ENCODE measurements at regions not wholly inside any gene's neighbourhood (a gene's known extent, or its start where the extent isn't known, plus 50 kb on each side); places are given as distances from the start of the nearest gene placed in this dataset.

DNA sequence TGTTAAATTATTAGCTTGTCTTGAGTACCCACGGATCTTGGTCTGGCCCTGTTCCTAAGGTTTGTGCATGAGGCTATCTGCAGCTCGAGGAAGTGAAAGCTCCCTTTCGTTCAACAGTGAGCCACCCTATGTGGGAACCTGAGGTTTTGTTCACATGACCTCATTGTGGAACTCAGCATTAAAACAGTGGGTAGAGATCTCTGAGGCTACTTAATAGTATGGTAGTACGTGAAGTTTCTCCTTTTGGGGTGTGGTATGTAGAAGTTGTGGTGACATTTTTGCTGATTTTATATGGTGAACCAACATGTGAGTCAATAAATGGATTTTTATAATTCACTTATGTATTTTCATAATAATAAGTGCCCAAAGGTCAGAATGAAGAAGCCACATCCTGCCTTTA is 252.7 kb upstream of the FERD3L start:
- CTCF ChIA-PET = no interaction called here
- Mint-ChIP-seq H3K9me3 (no peaks in the 10 kb centered on the region), H3K27ac (no peak overlapping the region), H3K27me3 (no peaks in the 10 kb centered on the region), H3K4me3 (no peak overlapping the region), H3K36me3 (ENCODE audit: low read depth) (no peaks in the 10 kb centered on the region), H3K4me1 (no peaks in the 10 kb centered on the region)
- no peak for ATAC-seq (ENCODE audit: low read depth)
- intact Hi-C loops (cut with micrococcal nuclease) = no loop called here
- TF ChIP-seq, protein P1, sequence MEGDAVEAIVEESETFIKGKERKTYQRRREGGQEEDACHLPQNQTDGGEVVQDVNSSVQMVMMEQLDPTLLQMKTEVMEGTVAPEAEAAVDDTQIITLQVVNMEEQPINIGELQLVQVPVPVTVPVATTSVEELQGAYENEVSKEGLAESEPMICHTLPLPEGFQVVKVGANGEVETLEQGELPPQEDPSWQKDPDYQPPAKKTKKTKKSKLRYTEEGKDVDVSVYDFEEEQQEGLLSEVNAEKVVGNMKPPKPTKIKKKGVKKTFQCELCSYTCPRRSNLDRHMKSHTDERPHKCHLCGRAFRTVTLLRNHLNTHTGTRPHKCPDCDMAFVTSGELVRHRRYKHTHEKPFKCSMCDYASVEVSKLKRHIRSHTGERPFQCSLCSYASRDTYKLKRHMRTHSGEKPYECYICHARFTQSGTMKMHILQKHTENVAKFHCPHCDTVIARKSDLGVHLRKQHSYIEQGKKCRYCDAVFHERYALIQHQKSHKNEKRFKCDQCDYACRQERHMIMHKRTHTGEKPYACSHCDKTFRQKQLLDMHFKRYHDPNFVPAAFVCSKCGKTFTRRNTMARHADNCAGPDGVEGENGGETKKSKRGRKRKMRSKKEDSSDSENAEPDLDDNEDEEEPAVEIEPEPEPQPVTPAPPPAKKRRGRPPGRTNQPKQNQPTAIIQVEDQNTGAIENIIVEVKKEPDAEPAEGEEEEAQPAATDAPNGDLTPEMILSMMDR (IDR thresholded peaks at IDR 0.05) = no peak
- POLR2A ChIA-PET = no interaction called here
- no peak for DNase-seq

DNA sequence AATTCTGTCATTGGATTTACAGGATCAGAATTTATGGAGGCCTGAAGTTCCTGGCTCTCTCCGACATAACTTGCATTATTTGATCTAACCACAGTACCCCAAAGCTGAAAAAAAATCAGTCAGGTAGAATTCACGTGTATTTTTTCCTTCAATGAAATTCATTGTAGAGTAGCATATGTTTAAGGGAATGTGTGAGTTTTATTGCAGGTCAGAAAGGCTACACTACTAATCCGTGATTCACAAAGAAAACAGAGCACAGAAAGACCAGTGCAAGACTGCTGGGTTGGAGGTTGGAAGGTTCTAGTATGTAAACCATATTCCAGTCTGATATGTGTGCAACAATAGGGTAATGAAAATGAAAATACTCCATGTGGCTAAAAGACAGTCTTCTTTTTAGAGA is 247.0 kb upstream of the FERD3L start:
- no peak overlapping the region for H3K4me3 Mint-ChIP-seq
- CTCF ChIA-PET = no interaction called here
- ATAC-seq (ENCODE audit: low read depth) (no peak), DNase-seq (no peak)
- POLR2A ChIA-PET = no interaction called here
- peaks cover 3% of the 10 kb centered on the region for H3K9me3 Mint-ChIP-seq
- TF ChIP-seq, protein P1 (IDR thresholded peaks at IDR 0.05) = no peak
- no peaks in the 10 kb centered on the region for H3K4me1 Mint-ChIP-seq
- no peaks in the 10 kb centered on the region for H3K36me3 Mint-ChIP-seq (ENCODE audit: low read depth)
- no peaks in the 10 kb centered on the region for H3K27me3 Mint-ChIP-seq
- intact Hi-C loops (cut with micrococcal nuclease) = no loop called here
- no peak overlapping the region for H3K27ac Mint-ChIP-seq

DNA sequence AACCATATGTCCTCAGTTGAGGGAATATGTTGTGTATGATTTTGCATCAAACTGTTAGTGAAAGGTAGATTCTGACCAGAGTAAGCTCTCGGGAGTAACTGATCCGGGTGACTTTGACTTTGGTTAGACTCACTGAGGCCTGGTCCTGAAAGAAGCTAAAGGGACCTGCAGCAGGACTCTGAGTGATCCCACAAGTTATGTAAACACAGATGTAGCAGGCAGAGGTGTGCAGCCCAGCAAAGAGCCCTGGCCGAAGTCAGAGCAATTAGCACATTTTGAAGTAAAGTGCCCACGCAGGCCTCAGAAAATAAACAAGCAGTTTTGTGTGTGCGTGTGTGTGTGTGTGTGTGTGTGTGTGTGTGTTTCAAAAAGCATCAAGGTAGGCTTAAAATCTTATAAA is 245.6 kb upstream of the FERD3L start:
- Mint-ChIP-seq H3K27me3 (no peaks in the 10 kb centered on the region), H3K9me3 (peaks cover 3% of the 10 kb centered on the region), H3K4me1 (no peaks in the 10 kb centered on the region), H3K27ac (no peak overlapping the region), H3K36me3 (ENCODE audit: low read depth) (no peaks in the 10 kb centered on the region), H3K4me3 (no peak overlapping the region)
- no peak for DNase-seq
- intact Hi-C loops (cut with micrococcal nuclease) = no loop called here
- ATAC-seq (ENCODE audit: low read depth) = no peak
- CTCF ChIA-PET = no interaction called here
- TF ChIP-seq, protein P1 (IDR thresholded peaks at IDR 0.05) = no peak
- POLR2A ChIA-PET = no interaction called here

DNA sequence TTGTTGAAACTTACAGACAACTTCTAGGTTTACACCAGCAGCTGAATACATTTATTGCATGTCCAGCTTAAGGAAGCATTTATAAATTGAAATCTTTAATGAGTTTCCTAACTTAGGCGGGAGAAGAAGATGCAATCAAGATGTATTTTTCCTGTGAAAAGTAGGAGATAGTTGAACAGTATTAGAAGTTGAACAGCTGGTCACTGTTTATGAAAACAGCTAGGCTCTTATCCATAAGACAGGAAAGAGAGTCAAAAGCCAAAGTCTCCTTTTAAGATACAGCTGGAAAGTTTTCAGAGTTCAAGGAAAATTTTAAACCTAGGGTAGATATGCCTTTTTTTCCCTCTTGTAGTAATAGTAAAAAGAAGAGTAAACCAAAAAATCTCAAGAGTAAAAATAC is 236.1 kb upstream of the FERD3L start:
- ChIA-PET POLR2A (no interaction called here), CTCF (no interaction called here)
- Mint-ChIP-seq H3K27ac (no peak overlapping the region), H3K9me3 (peaks cover 3% of the 10 kb centered on the region), H3K4me1 (no peaks in the 10 kb centered on the region), H3K4me3 (no peak overlapping the region), H3K27me3 (no peaks in the 10 kb centered on the region), H3K36me3 (ENCODE audit: low read depth) (no peaks in the 10 kb centered on the region)
- DNase-seq = no peak
- TF ChIP-seq, protein P1 (IDR thresholded peaks at IDR 0.05) = no peak
- intact Hi-C loops (cut with micrococcal nuclease) = no loop called here
- ATAC-seq (ENCODE audit: low read depth) = no peak

DNA sequence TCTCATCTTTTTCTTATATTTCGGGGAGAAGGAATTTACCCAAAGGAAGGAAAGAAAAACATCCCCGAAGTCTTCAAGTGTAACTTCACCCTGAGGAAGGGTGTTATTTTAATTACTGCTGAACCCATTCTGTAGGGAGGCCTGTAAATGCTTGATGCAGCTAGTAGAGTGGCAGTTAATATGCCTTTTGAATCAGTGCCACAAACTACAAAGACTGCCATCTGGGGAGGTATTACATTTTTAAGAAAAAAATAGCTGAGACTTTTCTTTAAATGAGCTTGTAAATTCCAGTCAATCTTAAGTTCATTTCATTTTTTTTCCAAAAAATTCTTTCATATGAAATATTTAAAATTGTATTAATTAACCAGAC is 233.1 kb upstream of the FERD3L start:
- TF ChIP-seq, protein P1 (IDR thresholded peaks at IDR 0.05) = no peak
- Mint-ChIP-seq H3K4me1 (no peaks in the 10 kb centered on the region), H3K36me3 (ENCODE audit: low read depth) (no peaks in the 10 kb centered on the region), H3K4me3 (no peak overlapping the region), H3K27ac (no peak overlapping the region), H3K27me3 (no peaks in the 10 kb centered on the region), H3K9me3 (peaks cover 3% of the 10 kb centered on the region)
- ChIA-PET POLR2A (no interaction called here), CTCF (no interaction called here)
- intact Hi-C loops (cut with micrococcal nuclease) = no loop called here
- no peak for ATAC-seq (ENCODE audit: low read depth)
- DNase-seq = no peak

All from activated B cell treated with CpG ODN at 0.5 μM for 24 hours (primary cell).